ENCODE measurements at regions not wholly inside any gene's neighbourhood (a gene's known extent, or its start where the extent isn't known, plus 50 kb on each side); places are given as distances from the start of the nearest gene placed in this dataset.

GRCh38 chr1:229094476-229095311, 176.2 kb upstream of the RAB4A start:
- Histone ChIP-seq H3K4me2 (peak overlapping the region; percentile 41; the same call in 1 of the 2 replicates), H3K36me3 (ENCODE audit: insufficient read depth) (0 out of 2 replicates have a peak, but pooled peaks cover 3% of the 10 kb centered on the region), H3F3A (replicated peaks; ENCODE audit: low read depth) (peaks cover 8% of the 10 kb centered on the region), H3K4me3 (no peak overlapping the region), H4K20me1 (replicated peaks; ENCODE audit: insufficient read depth) (no peaks in the 10 kb centered on the region), H3K27ac (ENCODE audit: low read depth) (peak overlapping the region; percentile 91), H3K79me2 (replicated peaks; ENCODE audit: insufficient read depth) (no peaks in the 10 kb centered on the region), H3K4me1 (ENCODE audit: insufficient read depth) (peaks cover 39% of the 10 kb centered on the region), H2AFZ (peak overlapping the region; percentile 35; the same call in 1 of the 2 replicates), H3K9me2 (ENCODE audit: insufficient read depth) (peaks cover 5% of the 10 kb centered on the region; the same call in 1 of the 2 replicates), H3K27me3 (ENCODE audit: insufficient read depth) (no peaks in the 10 kb centered on the region)
- Mint-ChIP-seq H3K4me1 (peaks cover 66% of the 10 kb centered on the region), H3K36me3 (ENCODE audit: low read depth) (peaks cover 8% of the 10 kb centered on the region), H3K27ac (peak overlapping the region; percentile 97), H3K4me3 (peak overlapping the region; percentile 56; the same call in 1 of the 3 replicates), H3K9me3 (peaks cover 6% of the 10 kb centered on the region; the same call in 2 of the 3 replicates), H3K27me3 (ENCODE audit: insufficient read depth, low read depth, poor library complexity) (peaks cover 7% of the 10 kb centered on the region)
- DNase-seq (ENCODE audit: low spot score), result no peak
- ATAC-seq, result no peak
- no peak for TF ChIP-seq REST (IDR thresholded peaks at IDR 0.05; ENCODE audit: unreplicated experiment)
- TF ChIP-seq EZH2 (IDR thresholded peaks at IDR 0.05; ENCODE audit: low read depth, unreplicated experiment), result no peak

- no peaks in the 10 kb centered on the region for H4K20me1 ChIP-seq (replicated peaks; ENCODE audit: insufficient read depth)
- no peaks in the 10 kb centered on the region for H3K79me2 ChIP-seq (replicated peaks; ENCODE audit: insufficient read depth)
- peaks cover 8% of the 10 kb centered on the region for H3F3A ChIP-seq (replicated peaks; ENCODE audit: low read depth)
- DNase-seq (ENCODE audit: low spot score) (no peak), ATAC-seq (no peak)
- Mint-ChIP-seq H3K4me3 (no peak overlapping the region), H3K9me3 (peaks cover 6% of the 10 kb centered on the region; the same call in 2 of the 3 replicates), H3K36me3 (ENCODE audit: low read depth) (peaks cover 8% of the 10 kb centered on the region), H3K4me1 (peaks cover 64% of the 10 kb centered on the region), H3K27ac (peak overlapping the region; percentile 75; the same call in 1 of the 2 replicates), H3K27me3 (ENCODE audit: insufficient read depth, low read depth, poor library complexity) (peaks cover 6% of the 10 kb centered on the region)
- peaks cover 5% of the 10 kb centered on the region; the same call in 1 of the 2 replicates for H3K9me2 ChIP-seq (ENCODE audit: insufficient read depth)
- H3K36me3 ChIP-seq (ENCODE audit: insufficient read depth), result 0 out of 2 replicates have a peak, but pooled peaks cover 3% of the 10 kb centered on the region
- no peak for TF ChIP-seq EZH2 (IDR thresholded peaks at IDR 0.05; ENCODE audit: low read depth, unreplicated experiment)
- TF ChIP-seq STAT1 (IDR thresholded peaks at IDR 0.05; ENCODE audit: unreplicated experiment), result no peak
- no peak for TF ChIP-seq CREB1 (CRISPR knock-in tag; IDR thresholded peaks at IDR 0.05; ENCODE audit: low read depth)
- TF ChIP-seq ZNF114 (CRISPR knock-in tag; IDR thresholded peaks at IDR 0.05), result no peak
- no peak overlapping the region for H3K27ac ChIP-seq (ENCODE audit: low read depth)
- H3K4me2 ChIP-seq, result no peak overlapping the region
- H3K4me3 ChIP-seq, result no peak overlapping the region
- H3K27me3 ChIP-seq (ENCODE audit: insufficient read depth), result no peaks in the 10 kb centered on the region
- no peak overlapping the region for H2AFZ ChIP-seq
- peaks cover 39% of the 10 kb centered on the region for H3K4me1 ChIP-seq (ENCODE audit: insufficient read depth)
These were observed 175.6 kb upstream of the RAB4A start for GRCh38 chr1:229095325-229095724.

Data from GM23338 (cell line).